ENCODE measurements at regions not wholly inside any gene's neighbourhood (a gene's known extent, or its start where the extent isn't known, plus 50 kb on each side); places are given as distances from the start of the nearest gene placed in this dataset.

GRCh38 chr11:115887316-115887715 lies 383.1 kb upstream of the CADM1 start:
- no peak for TF ChIP-seq CTCF (IDR thresholded peaks at IDR 0.05; ENCODE audit: borderline replicate concordance, control extremely low read depth, extremely low read depth, insufficient read depth, missing control alignments)
- no peak for DNase-seq (ENCODE audit: low spot score)
- in situ Hi-C loops (cut with MboI; ENCODE audit: low sequenced_read_pairs, unreplicated experiment): no loop called here

GRCh38 chr11:115886422-115886733 lies 382.2 kb upstream of the CADM1 start:
- in situ Hi-C loops (cut with MboI; ENCODE audit: low sequenced_read_pairs, unreplicated experiment): no loop called here
- TF ChIP-seq CTCF (IDR thresholded peaks at IDR 0.05; ENCODE audit: borderline replicate concordance, control extremely low read depth, extremely low read depth, insufficient read depth, missing control alignments): no peak
- DNase-seq (ENCODE audit: low spot score): no peak

- in situ Hi-C loops (cut with MboI; ENCODE audit: low sequenced_read_pairs, unreplicated experiment): no loop called here
- no peak for TF ChIP-seq CTCF (IDR thresholded peaks at IDR 0.05; ENCODE audit: borderline replicate concordance, control extremely low read depth, extremely low read depth, insufficient read depth, missing control alignments)
- no peak for DNase-seq (ENCODE audit: low spot score)
These were observed 381.6 kb upstream of the CADM1 start for GRCh38 chr11:115885535-115886421.

GRCh38 chr11:115884800-115885534 lies 380.8 kb upstream of the CADM1 start:
- in situ Hi-C loops (cut with MboI; ENCODE audit: low sequenced_read_pairs, unreplicated experiment): no loop called here
- no peak for TF ChIP-seq CTCF (IDR thresholded peaks at IDR 0.05; ENCODE audit: borderline replicate concordance, control extremely low read depth, extremely low read depth, insufficient read depth, missing control alignments)
- no peak for DNase-seq (ENCODE audit: low spot score)

GRCh38 chr11:115874843-115875242 lies 370.6 kb upstream of the CADM1 start:
- in situ Hi-C loops (cut with MboI; ENCODE audit: low sequenced_read_pairs, unreplicated experiment): no loop called here
- TF ChIP-seq CTCF (IDR thresholded peaks at IDR 0.05; ENCODE audit: borderline replicate concordance, control extremely low read depth, extremely low read depth, insufficient read depth, missing control alignments): no peak
- DNase-seq (ENCODE audit: low spot score): no peak

- in situ Hi-C loops (cut with MboI; ENCODE audit: low sequenced_read_pairs, unreplicated experiment): no loop called here
- TF ChIP-seq CTCF (IDR thresholded peaks at IDR 0.05; ENCODE audit: borderline replicate concordance, control extremely low read depth, extremely low read depth, insufficient read depth, missing control alignments): no peak
These were observed 369.6 kb upstream of the CADM1 start for GRCh38 chr11:115873813-115874212.

More at GRCh38 chr11:115873813-115874212, 369.6 kb upstream of the CADM1 start:
- DNase-seq (ENCODE audit: low spot score): no peak

Data from GM13976 (cell line).